Endothelial cell (in vitro differentiated cells): ENCODE measurements at regions not wholly inside any gene's neighbourhood (a gene's known extent, or its start where the extent isn't known, plus 50 kb on each side); places are given as distances from the start of the nearest gene placed in this dataset.

Experiments used
- DNase-seq: peaks from one replicate; pipeline ENCODE4 v3.0.0; 2021; ENCODE audit warnings: low spot score
- H3K27ac Mint-ChIP-seq: one replicate; pipeline ENCODE4 v1.8.0; 2021; ENCODE audit warnings: mixed read lengths, inconsistent platforms; ENCODE audit not compliant: unreplicated experiment
- H3K27me3 Mint-ChIP-seq: one replicate; pipeline ENCODE4 v1.8.0; 2021; ENCODE audit warnings: mild to moderate bottlenecking, moderate library complexity, mixed read lengths, inconsistent platforms; ENCODE audit not compliant: unreplicated experiment
- H3K36me3 Mint-ChIP-seq: one replicate; pipeline ENCODE4 v1.8.0; 2021; ENCODE audit warnings: mild to moderate bottlenecking, low read depth, mixed read lengths, inconsistent platforms; ENCODE audit not compliant: unreplicated experiment
- H3K4me1 Mint-ChIP-seq: one replicate; pipeline ENCODE4 v1.8.0; 2021; ENCODE audit warnings: mild to moderate bottlenecking, mixed read lengths, inconsistent platforms; ENCODE audit not compliant: unreplicated experiment
- H3K4me3 Mint-ChIP-seq: one replicate; pipeline ENCODE4 v1.8.0; 2021; ENCODE audit warnings: mild to moderate bottlenecking, mixed read lengths, inconsistent platforms; ENCODE audit not compliant: unreplicated experiment
- H3K9me3 Mint-ChIP-seq: one replicate; pipeline ENCODE4 v1.8.0; 2021; ENCODE audit warnings: mixed read lengths, inconsistent platforms; ENCODE audit not compliant: unreplicated experiment
- CTCF ChIP-seq: fragments of 200-600 bp; sonication (generic); IDR thresholded peaks from one replicate; pipeline ENCODE4 v1.5.0; 2021; ENCODE audit warnings: antibody characterized with exemption; ENCODE audit not compliant: unreplicated experiment

GRCh38 chr15:81947548-81947947 lies 98.3 kb downstream of the MEX3B start:
- DNase-seq: peak; percentile 33
- TF ChIP-seq CTCF: no peak
- Mint-ChIP-seq H3K4me3 (peak overlapping the region; percentile 35), H3K36me3 (no peaks in the 10 kb centered on the region), H3K4me1 (peaks cover 74% of the 10 kb centered on the region), H3K27me3 (no peaks in the 10 kb centered on the region), H3K27ac (peak overlapping the region; percentile 96), H3K9me3 (no peaks in the 10 kb centered on the region)

- Mint-ChIP-seq H3K4me3 (no peak overlapping the region), H3K27ac (peak overlapping the region; percentile 87), H3K9me3 (no peaks in the 10 kb centered on the region), H3K4me1 (peaks cover 81% of the 10 kb centered on the region), H3K27me3 (no peaks in the 10 kb centered on the region), H3K36me3 (no peaks in the 10 kb centered on the region)
- no peak for TF ChIP-seq CTCF
- DNase-seq: no peak
These were observed 100.7 kb downstream of the MEX3B start for GRCh38 chr15:81945014-81945615.

GRCh38 chr15:81942655-81943195 lies 103.1 kb downstream of the MEX3B start:
- Mint-ChIP-seq H3K27me3 (no peaks in the 10 kb centered on the region), H3K9me3 (no peaks in the 10 kb centered on the region), H3K4me1 (peaks cover 61% of the 10 kb centered on the region), H3K27ac (peak overlapping the region; percentile 72), H3K36me3 (no peaks in the 10 kb centered on the region), H3K4me3 (no peak overlapping the region)
- no peak for TF ChIP-seq CTCF
- DNase-seq: no peak

GRCh38 chr15:81942157-81942556 lies 103.7 kb downstream of the MEX3B start:
- Mint-ChIP-seq H3K27ac (peak overlapping the region; percentile 72), H3K27me3 (no peaks in the 10 kb centered on the region), H3K36me3 (no peaks in the 10 kb centered on the region), H3K4me3 (no peak overlapping the region), H3K4me1 (peaks cover 62% of the 10 kb centered on the region), H3K9me3 (no peaks in the 10 kb centered on the region)
- DNase-seq: no peak
- no peak for TF ChIP-seq CTCF

GRCh38 chr15:81941479-81941878 lies 104.3 kb downstream of the MEX3B start:
- Mint-ChIP-seq H3K9me3 (no peaks in the 10 kb centered on the region), H3K27me3 (no peaks in the 10 kb centered on the region), H3K4me1 (peaks cover 59% of the 10 kb centered on the region), H3K36me3 (no peaks in the 10 kb centered on the region), H3K27ac (peak overlapping the region; percentile 72), H3K4me3 (no peak overlapping the region)
- no peak for TF ChIP-seq CTCF
- DNase-seq: no peak
